Upper lobe of left lung (tissue), 6 donors: ENCODE measurements at regions not wholly inside any gene's neighbourhood (a gene's known extent, or its start where the extent isn't known, plus 50 kb on each side); places are given as distances from the start of the nearest gene placed in this dataset.

ENCODE experiments used
- ATAC-seq, 2 donors: fragments of 200-7000 bp; cut with Tn5 transposase; one replicate each; pipeline ENCODE4 v1.9.1; 2022; ENCODE audit warnings: mild to moderate bottlenecking in 2 of 2, moderate library complexity in 2 of 2; ENCODE audit not compliant: low FRiP score in 2 of 2
- DNase-seq, 2 donors: peaks; one replicate each; pipeline ENCODE4 v3.0.0-alpha.2; 2019 to 2020
- H3K27ac ChIP-seq, 4 donors: fragments of 200-600 bp; sonication (generic); one replicate each; pipeline ENCODE4 v1.5.1; 2016 to 2019
- H3K27me3 ChIP-seq, 4 donors: fragments of 200-600 bp; sonication (generic); one replicate each; pipeline ENCODE4 v1.5.1; 2017 to 2019
- H3K36me3 ChIP-seq, 4 donors: fragments of 200-600 bp; sonication (generic); one replicate each; pipeline ENCODE4 v1.5.1; 2016 to 2019
- H3K4me1 ChIP-seq, 4 donors: fragments of 200-600 bp; sonication (generic); one replicate each; pipeline ENCODE4 v1.5.1; 2018 to 2019
- H3K4me3 ChIP-seq, 4 donors: fragments of 200-600 bp; sonication (generic); one replicate each; pipeline ENCODE4 v1.5.1; 2017 to 2019; ENCODE audit warnings: mild to moderate bottlenecking in 2 of 4, moderate library complexity in 1 of 4
- H3K9me3 ChIP-seq, 4 donors: fragments of 200-600 bp; sonication (generic); one replicate each; pipeline ENCODE4 v1.5.1; 2018 to 2019
- CTCF ChIP-seq, 6 experiments: fragments of 450-650 bp in 4 of 6; fragments of 200-600 bp in 2 of 6; sonication (generic) in 2 of 6; IDR thresholded peaks; one replicate each; pipeline ENCODE4 v1.5.1; 2016 to 2019; ENCODE audit warnings: antibody characterized with exemption in 6 of 6
- EP300 ChIP-seq, 4 donors: sonication (generic); formaldehyde crosslinking; IDR thresholded peaks; one replicate each; pipeline ENCODE4 v1.5.1; 2017; ENCODE audit warnings: antibody characterized with exemption in 4 of 4, control low read depth in 2 of 4
- POLR2A ChIP-seq, 4 donors: fragments of 450-650 bp; IDR thresholded peaks; one replicate each; pipeline ENCODE4 v1.5.1; 2016 to 2017; ENCODE audit warnings: antibody characterized with exemption in 4 of 4, mild to moderate bottlenecking in 2 of 4
- POLR2AphosphoS5 ChIP-seq, 2 donors: sonication (generic); formaldehyde crosslinking; IDR thresholded peaks; one replicate each; pipeline ENCODE4 v1.5.1; 2017; ENCODE audit warnings: antibody characterized with exemption in 2 of 2
- WGBS, 2 donors: methylation state at CpG; one replicate each; pipeline ENCODE4 v1.1.5; 2017 to 2018; 5-methylcytosine and 5-hydroxymethylcytosine counted together
- donor health status: DM: no; HTN: no; CAD: no; lungs with moderate emphysema.
- donor health status: DM: no; HTN: yes; CAD: no; lungs with severe emphysema.

GRCh38 chr10:8400892-8401291, 346.4 kb downstream of the GATA3 start:
- Histone ChIP-seq H3K36me3 (no peaks in the 10 kb centered on the region), H3K9me3 (no peaks in the 10 kb centered on the region), H3K27ac (no peak overlapping the region), H3K27me3 (no peaks in the 10 kb centered on the region), H3K4me1 (no peaks in the 10 kb centered on the region), H3K4me3 (no peak overlapping the region)
- DNase-seq (no peak), ATAC-seq (no peak)
- TF ChIP-seq POLR2AphosphoS5 (IDR thresholded peaks at IDR 0.05) = no peak
- 84% methylated on average over 3 of the region's 3 CpGs for WGBS, 2 donors

DNA sequence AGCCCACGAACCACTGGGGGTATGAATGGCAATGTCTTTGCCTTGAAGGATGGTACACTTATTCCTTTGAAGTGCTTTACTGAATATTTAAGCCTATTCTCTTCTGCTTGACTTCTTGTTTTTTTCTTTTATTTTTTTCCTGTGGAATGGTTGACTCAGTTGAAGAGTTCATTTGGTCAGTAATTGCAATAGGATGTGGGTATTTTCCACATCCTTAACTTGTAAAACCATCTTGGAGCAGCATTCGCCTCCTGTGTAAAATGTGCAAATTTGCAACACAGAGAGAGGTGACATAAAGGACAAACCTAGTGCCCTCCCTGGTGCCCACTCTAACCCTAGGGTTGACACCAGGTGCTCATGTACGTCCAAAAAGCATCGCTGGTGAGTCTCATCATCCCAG, 347.0 kb downstream of the GATA3 start:
- Histone ChIP-seq H3K27me3 (no peaks in the 10 kb centered on the region), H3K4me3 (no peak overlapping the region), H3K4me1 (no peaks in the 10 kb centered on the region), H3K27ac (no peak overlapping the region), H3K36me3 (no peaks in the 10 kb centered on the region), H3K9me3 (no peaks in the 10 kb centered on the region)
- TF ChIP-seq POLR2A (IDR thresholded peaks at IDR 0.05) (no peak), EP300 (IDR thresholded peaks at IDR 0.05) (no peak), POLR2AphosphoS5 (IDR thresholded peaks at IDR 0.05) (no peak), CTCF (IDR thresholded peaks at IDR 0.05) (no peak)
- WGBS, 2 donors = 82 to 91% methylated on average over 4 of the region's 4 CpGs
- ATAC-seq = no peak
- DNase-seq = no peak

DNA sequence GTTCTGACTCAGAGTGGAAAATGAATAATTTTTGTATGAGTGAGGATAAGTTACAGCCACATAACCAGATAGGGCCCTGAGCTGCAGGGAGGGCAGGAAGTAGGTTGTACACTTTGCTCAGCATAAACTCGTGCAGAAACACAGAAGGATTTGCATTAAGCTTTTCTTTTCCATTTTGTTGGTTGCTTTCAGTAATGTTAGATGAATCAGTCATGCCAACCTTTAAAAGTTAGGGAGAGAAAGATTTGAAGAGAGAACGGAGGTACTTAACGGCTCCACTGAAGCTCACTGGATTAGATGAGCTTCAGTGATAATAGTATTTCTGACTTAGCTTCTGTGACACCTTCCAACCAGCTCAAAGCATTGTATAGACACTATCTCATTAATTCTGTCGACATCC, 348.1 kb downstream of the GATA3 start:
- H3K9me3 ChIP-seq = no peaks in the 10 kb centered on the region
- H3K27ac ChIP-seq = no peak overlapping the region
- H3K36me3 ChIP-seq = no peaks in the 10 kb centered on the region
- H3K4me1 ChIP-seq = no peaks in the 10 kb centered on the region
- WGBS, 2 donors = 43% methylated on average over 4 of the region's 4 CpGs
- DNase-seq (no peak), ATAC-seq (no peak)
- H3K27me3 ChIP-seq = no peaks in the 10 kb centered on the region
- no peak overlapping the region for H3K4me3 ChIP-seq
- TF ChIP-seq POLR2A (IDR thresholded peaks at IDR 0.05) (no peak), POLR2AphosphoS5 (IDR thresholded peaks at IDR 0.05) (no peak), EP300 (IDR thresholded peaks at IDR 0.05) (no peak), CTCF (IDR thresholded peaks at IDR 0.05) (no peak)

DNA sequence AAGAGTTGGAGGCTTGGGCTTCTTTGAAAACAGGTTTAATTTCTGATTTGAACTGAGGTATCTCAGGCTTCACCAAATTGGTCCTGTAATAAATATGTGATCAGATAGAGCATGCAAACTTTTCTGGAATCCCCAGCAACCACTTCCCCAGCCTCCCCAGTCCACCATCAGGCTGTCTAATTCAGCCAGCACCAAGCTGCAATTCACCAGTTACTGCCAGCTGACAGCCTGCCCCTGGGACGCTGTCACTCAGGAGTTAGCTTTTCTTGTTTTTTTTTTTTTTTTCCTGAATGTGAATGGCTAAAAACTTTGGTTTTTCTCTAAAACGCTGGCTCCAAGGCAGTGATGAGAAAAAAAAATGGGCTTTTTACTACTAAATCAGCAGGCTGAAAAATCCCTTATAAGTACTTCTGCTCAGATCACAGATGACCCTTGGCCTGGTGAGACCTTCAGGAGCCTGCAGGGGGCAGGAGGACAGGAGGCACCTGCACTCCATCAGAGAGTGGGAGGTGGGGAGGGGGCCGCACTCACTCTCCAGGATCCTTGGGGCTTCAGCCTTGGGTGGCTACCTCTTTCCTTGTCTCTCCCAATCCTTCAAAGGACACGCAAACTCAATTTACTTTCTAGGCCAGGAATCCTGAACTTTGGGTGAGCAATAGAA, 349.4 kb downstream of the GATA3 start:
- ATAC-seq (no peak), DNase-seq (no peak)
- no peak overlapping the region for H3K4me3 ChIP-seq
- WGBS, 2 donors = 83 to 85% methylated on average over 4 of the region's 4 CpGs
- H3K9me3 ChIP-seq = no peaks in the 10 kb centered on the region
- no peaks in the 10 kb centered on the region for H3K4me1 ChIP-seq
- TF ChIP-seq EP300 (IDR thresholded peaks at IDR 0.05) (no peak), POLR2AphosphoS5 (IDR thresholded peaks at IDR 0.05) (no peak), CTCF (IDR thresholded peaks at IDR 0.05) (no peak), POLR2A (IDR thresholded peaks at IDR 0.05) (no peak)
- no peaks in the 10 kb centered on the region for H3K27me3 ChIP-seq
- H3K36me3 ChIP-seq = no peaks in the 10 kb centered on the region
- no peak overlapping the region for H3K27ac ChIP-seq

DNA sequence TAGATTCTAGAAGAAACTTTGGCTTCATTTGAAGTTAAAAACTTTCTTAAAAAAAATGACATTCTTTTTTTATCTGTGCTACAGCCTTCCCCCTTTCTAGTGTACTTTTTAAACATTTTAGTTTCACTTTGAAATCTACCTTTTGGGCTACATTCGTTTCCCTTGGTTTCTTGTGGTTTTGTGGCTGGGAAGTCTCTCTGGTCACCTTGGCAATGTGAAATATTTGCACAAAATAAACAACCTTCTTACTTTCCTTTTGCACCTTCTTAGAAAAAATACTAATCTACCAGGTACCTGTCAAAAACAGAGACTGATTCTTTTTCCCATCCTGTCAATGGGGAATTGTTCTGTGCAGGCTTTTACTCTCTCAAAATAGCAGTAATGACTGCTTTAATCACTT, 350.2 kb downstream of the GATA3 start:
- Histone ChIP-seq H3K36me3 (no peaks in the 10 kb centered on the region), H3K9me3 (no peaks in the 10 kb centered on the region), H3K4me1 (no peaks in the 10 kb centered on the region), H3K4me3 (no peak overlapping the region), H3K27ac (no peak overlapping the region), H3K27me3 (no peaks in the 10 kb centered on the region)
- TF ChIP-seq CTCF (IDR thresholded peaks at IDR 0.05) (no peak), POLR2AphosphoS5 (IDR thresholded peaks at IDR 0.05) (no peak), EP300 (IDR thresholded peaks at IDR 0.05) (no peak), POLR2A (IDR thresholded peaks at IDR 0.05) (no peak)
- ATAC-seq = no peak
- WGBS, 2 donors = 14 to 31% methylated on average over 1 of the region's 1 CpG
- DNase-seq = no peak
